ENCODE measurements at regions not wholly inside any gene's neighbourhood (a gene's known extent, or its start where the extent isn't known, plus 50 kb on each side); places are given as distances from the start of the nearest gene placed in this dataset.

GRCh38 chr1:208409176-208409575 lies 165.0 kb upstream of the PLXNA2 start:
- TF ChIP-seq POLR2A (IDR thresholded peaks at IDR 0.05), result no peak
- TF ChIP-seq CTCF (IDR thresholded peaks at IDR 0.05), result no peak
- TF ChIP-seq EP300 (IDR thresholded peaks at IDR 0.05), result no peak
- TF ChIP-seq POLR2AphosphoS5 (IDR thresholded peaks at IDR 0.05), result no peak
